HEK293 (cell line): ENCODE measurements at regions not wholly inside any gene's neighbourhood (a gene's known extent, or its start where the extent isn't known, plus 50 kb on each side); places are given as distances from the start of the nearest gene placed in this dataset.

ENCODE experiments used
- OVOL3 ChIP-seq: fragments of 450-650 bp; formaldehyde crosslinking; IDR thresholded peaks from 2 replicates; pipeline ENCODE4 v1.5.1; 2016; ENCODE audit warnings: missing biosample characterization, missing genetic modification characterization
- RBAK ChIP-seq: fragments of 450-650 bp; formaldehyde crosslinking; IDR thresholded peaks from 2 replicates; pipeline ENCODE4 v1.5.1; 2016; ENCODE audit warnings: missing biosample characterization, missing genetic modification characterization
- WT1 ChIP-seq: fragments of 450-650 bp; formaldehyde crosslinking; IDR thresholded peaks from 2 replicates; pipeline ENCODE4 v1.5.1; 2016; ENCODE audit warnings: missing biosample characterization, missing genetic modification characterization
- ZBTB8A ChIP-seq: fragments of 450-650 bp; formaldehyde crosslinking; IDR thresholded peaks from 2 replicates; pipeline ENCODE4 v1.5.1; 2016; ENCODE audit warnings: missing biosample characterization, missing genetic modification characterization
- ZNF140 ChIP-seq: fragments of 450-650 bp; formaldehyde crosslinking; IDR thresholded peaks from 2 replicates; pipeline ENCODE4 v1.5.1; 2016; ENCODE audit warnings: missing biosample characterization, missing genetic modification characterization
- ZNF157 ChIP-seq: fragments of 450-650 bp; formaldehyde crosslinking; IDR thresholded peaks from 2 replicates; pipeline ENCODE4 v1.5.1; 2016; ENCODE audit warnings: missing biosample characterization, missing genetic modification characterization
- ZNF184 ChIP-seq: fragments of 450-650 bp; IDR thresholded peaks from 2 replicates; pipeline ENCODE4 v1.5.1; 2018; ENCODE audit warnings: missing biosample characterization, mild to moderate bottlenecking, missing genetic modification characterization
- ZNF202 ChIP-seq: fragments of 450-650 bp; formaldehyde crosslinking; IDR thresholded peaks from 2 replicates; pipeline ENCODE4 v1.5.1; 2016; ENCODE audit warnings: missing biosample characterization, missing genetic modification characterization, borderline replicate concordance
- ZNF214 ChIP-seq: fragments of 450-650 bp; formaldehyde crosslinking; IDR thresholded peaks from 2 replicates; pipeline ENCODE4 v1.5.1; 2017; ENCODE audit warnings: missing biosample characterization, mild to moderate bottlenecking, missing genetic modification characterization, borderline replicate concordance
- ZNF280C ChIP-seq: fragments of 450-650 bp; formaldehyde crosslinking; IDR thresholded peaks from 2 replicates; pipeline ENCODE4 v1.5.1; 2016; ENCODE audit warnings: missing biosample characterization, missing genetic modification characterization
- ZNF350 ChIP-seq: fragments of 450-650 bp; formaldehyde crosslinking; IDR thresholded peaks from 2 replicates; pipeline ENCODE4 v1.5.0; 2017; ENCODE audit warnings: missing biosample characterization, mild to moderate bottlenecking, missing genetic modification characterization
- ZNF518A ChIP-seq: fragments of 450-650 bp; formaldehyde crosslinking; conservative IDR thresholded peaks from 2 replicates; pipeline ENCODE4 v1.5.1; 2016; ENCODE audit warnings: low read depth, missing biosample characterization, missing genetic modification characterization
- ZNF544 ChIP-seq: fragments of 450-650 bp; formaldehyde crosslinking; IDR thresholded peaks from 2 replicates; pipeline ENCODE4 v1.5.0; 2017; ENCODE audit warnings: missing biosample characterization, missing genetic modification characterization
- ZNF571 ChIP-seq: fragments of 450-650 bp; formaldehyde crosslinking; IDR thresholded peaks from 2 replicates; pipeline ENCODE4 v1.5.0; 2017; ENCODE audit warnings: missing biosample characterization, missing genetic modification characterization
- ZNF830 ChIP-seq: fragments of 450-650 bp; IDR thresholded peaks from 2 replicates; pipeline ENCODE4 v1.5.0; 2018; ENCODE audit warnings: missing biosample characterization, missing genetic modification characterization, low read depth, mild to moderate bottlenecking, moderate library complexity
- ZSCAN16 ChIP-seq: fragments of 450-650 bp; formaldehyde crosslinking; IDR thresholded peaks from 2 replicates; pipeline ENCODE4 v1.5.1; 2016; ENCODE audit warnings: missing biosample characterization, missing genetic modification characterization
- ZSCAN30 ChIP-seq: fragments of 450-650 bp; IDR thresholded peaks from 2 replicates; pipeline ENCODE4 v1.5.1; 2018; ENCODE audit warnings: missing biosample characterization, mild to moderate bottlenecking, missing genetic modification characterization, moderate library complexity
- TF ChIP-seq, protein P1 (sequence below): fragments of 450-650 bp; formaldehyde crosslinking; IDR thresholded peaks from 2 replicates; pipeline ENCODE4 v1.5.1; 2016; ENCODE audit warnings: missing biosample characterization, missing genetic modification characterization, borderline replicate concordance
- TF ChIP-seq, protein P2 (sequence below): sonication (generic); formaldehyde crosslinking; IDR thresholded peaks from 2 replicates; pipeline ENCODE4 v1.8.1; 2022; ENCODE audit warnings: mild to moderate bottlenecking, moderate library complexity, missing genetic modification reagents
- TF ChIP-seq, protein P3 (sequence below): fragments of 450-650 bp; formaldehyde crosslinking; IDR thresholded peaks from 2 replicates; pipeline ENCODE4 v1.5.1; 2016; ENCODE audit warnings: missing biosample characterization, missing genetic modification characterization

- TF ChIP-seq ZNF280C (tag by site-specific recombination) (no peak), OVOL3 (no peak), ZSCAN16 (tag by site-specific recombination) (no peak), ZSCAN30 (tag by site-specific recombination) (no peak), ZBTB8A (tag by site-specific recombination) (0 out of 2 replicates have a peak, but pooled peaks have one; percentile 30), ZNF184 (no peak), ZNF157 (no peak), ZNF140 (tag by site-specific recombination) (peak; percentile 34; the same call in 1 of the 2 replicates), ZNF202 (tag by site-specific recombination) (no peak), ZNF214 (tag by site-specific recombination) (no peak), WT1 (tag by site-specific recombination) (no peak), ZNF544 (no peak), ZNF830 (no peak), ZNF518A (tag by site-specific recombination) (peak; percentile 63; the same call in 1 of the 2 replicates), ZNF350 (tag by site-specific recombination) (no peak), RBAK (tag by site-specific recombination) (no peak), ZNF571 (no peak)
- TF ChIP-seq, protein P1, sequence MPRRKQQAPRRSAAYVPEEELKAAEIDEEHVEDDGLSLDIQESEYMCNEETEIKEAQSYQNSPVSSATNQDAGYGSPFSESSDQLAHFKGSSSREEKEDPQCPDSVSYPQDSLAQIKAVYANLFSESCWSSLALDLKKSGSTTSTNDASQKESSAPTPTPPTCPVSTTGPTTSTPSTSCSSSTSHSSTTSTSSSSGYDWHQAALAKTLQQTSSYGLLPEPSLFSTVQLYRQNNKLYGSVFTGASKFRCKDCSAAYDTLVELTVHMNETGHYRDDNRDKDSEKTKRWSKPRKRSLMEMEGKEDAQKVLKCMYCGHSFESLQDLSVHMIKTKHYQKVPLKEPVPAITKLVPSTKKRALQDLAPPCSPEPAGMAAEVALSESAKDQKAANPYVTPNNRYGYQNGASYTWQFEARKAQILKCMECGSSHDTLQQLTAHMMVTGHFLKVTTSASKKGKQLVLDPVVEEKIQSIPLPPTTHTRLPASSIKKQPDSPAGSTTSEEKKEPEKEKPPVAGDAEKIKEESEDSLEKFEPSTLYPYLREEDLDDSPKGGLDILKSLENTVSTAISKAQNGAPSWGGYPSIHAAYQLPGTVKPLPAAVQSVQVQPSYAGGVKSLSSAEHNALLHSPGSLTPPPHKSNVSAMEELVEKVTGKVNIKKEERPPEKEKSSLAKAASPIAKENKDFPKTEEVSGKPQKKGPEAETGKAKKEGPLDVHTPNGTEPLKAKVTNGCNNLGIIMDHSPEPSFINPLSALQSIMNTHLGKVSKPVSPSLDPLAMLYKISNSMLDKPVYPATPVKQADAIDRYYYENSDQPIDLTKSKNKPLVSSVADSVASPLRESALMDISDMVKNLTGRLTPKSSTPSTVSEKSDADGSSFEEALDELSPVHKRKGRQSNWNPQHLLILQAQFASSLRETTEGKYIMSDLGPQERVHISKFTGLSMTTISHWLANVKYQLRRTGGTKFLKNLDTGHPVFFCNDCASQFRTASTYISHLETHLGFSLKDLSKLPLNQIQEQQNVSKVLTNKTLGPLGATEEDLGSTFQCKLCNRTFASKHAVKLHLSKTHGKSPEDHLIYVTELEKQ (tag by site-specific recombination) = no peak
- TF ChIP-seq, protein P2, sequence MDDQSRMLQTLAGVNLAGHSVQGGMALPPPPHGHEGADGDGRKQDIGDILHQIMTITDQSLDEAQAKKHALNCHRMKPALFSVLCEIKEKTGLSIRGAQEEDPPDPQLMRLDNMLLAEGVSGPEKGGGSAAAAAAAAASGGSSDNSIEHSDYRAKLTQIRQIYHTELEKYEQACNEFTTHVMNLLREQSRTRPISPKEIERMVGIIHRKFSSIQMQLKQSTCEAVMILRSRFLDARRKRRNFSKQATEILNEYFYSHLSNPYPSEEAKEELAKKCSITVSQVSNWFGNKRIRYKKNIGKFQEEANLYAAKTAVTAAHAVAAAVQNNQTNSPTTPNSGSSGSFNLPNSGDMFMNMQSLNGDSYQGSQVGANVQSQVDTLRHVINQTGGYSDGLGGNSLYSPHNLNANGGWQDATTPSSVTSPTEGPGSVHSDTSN (CRISPR knock-in tag) = no peak
- TF ChIP-seq, protein P3, sequence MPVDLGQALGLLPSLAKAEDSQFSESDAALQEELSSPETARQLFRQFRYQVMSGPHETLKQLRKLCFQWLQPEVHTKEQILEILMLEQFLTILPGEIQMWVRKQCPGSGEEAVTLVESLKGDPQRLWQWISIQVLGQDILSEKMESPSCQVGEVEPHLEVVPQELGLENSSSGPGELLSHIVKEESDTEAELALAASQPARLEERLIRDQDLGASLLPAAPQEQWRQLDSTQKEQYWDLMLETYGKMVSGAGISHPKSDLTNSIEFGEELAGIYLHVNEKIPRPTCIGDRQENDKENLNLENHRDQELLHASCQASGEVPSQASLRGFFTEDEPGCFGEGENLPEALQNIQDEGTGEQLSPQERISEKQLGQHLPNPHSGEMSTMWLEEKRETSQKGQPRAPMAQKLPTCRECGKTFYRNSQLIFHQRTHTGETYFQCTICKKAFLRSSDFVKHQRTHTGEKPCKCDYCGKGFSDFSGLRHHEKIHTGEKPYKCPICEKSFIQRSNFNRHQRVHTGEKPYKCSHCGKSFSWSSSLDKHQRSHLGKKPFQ (tag by site-specific recombination) = no peak
Measured at GRCh38 chr1:193807208-193807607, 620.8 kb upstream of the B3GALT2 start (continued).
